BE2C (cell line): ENCODE measurements at regions not wholly inside any gene's neighbourhood (a gene's known extent, or its start where the extent isn't known, plus 50 kb on each side); places are given as distances from the start of the nearest gene placed in this dataset.

ENCODE experiments used
- DNase-seq: peaks from one replicate; pipeline ENCODE4 v3.0.0-alpha.2; 2020
- H3K27me3 ChIP-seq: fragments of 250-450 bp; sonication (Bioruptor Pico); 2 replicates; pipeline ENCODE4 v1.5.1; 2020; ENCODE audit warnings: mild to moderate bottlenecking
- H3K36me3 ChIP-seq: fragments of 250-450 bp; sonication (Bioruptor Pico); 2 replicates; pipeline ENCODE4 v1.5.1; 2020; ENCODE audit warnings: mild to moderate bottlenecking
- H3K4me1 ChIP-seq: fragments of 250-450 bp; sonication (Bioruptor Pico); 2 replicates; pipeline ENCODE4 v1.5.1; 2020
- H3K4me3 ChIP-seq: 2 replicates; pipeline ENCODE4 v1.5.1; 2011; ENCODE audit warnings: low read depth, low read length
- H3K9me3 ChIP-seq: fragments of 250-450 bp; sonication (Bioruptor Pico); 2 replicates; pipeline ENCODE4 v1.5.1; 2020
- CTCF ChIP-seq: IDR thresholded peaks from 2 replicates; pipeline ENCODE4 v1.5.1; 2012; ENCODE audit warnings: mild to moderate bottlenecking, low read depth, low read length

GRCh38 chr3:115324056-115324455 lies 177.0 kb upstream of the ZBTB20 start:
- H3K9me3 ChIP-seq, result no peaks in the 10 kb centered on the region
- no peaks in the 10 kb centered on the region for H3K36me3 ChIP-seq
- no peaks in the 10 kb centered on the region for H3K27me3 ChIP-seq
- DNase-seq, result no peak
- no peak overlapping the region for H3K4me3 ChIP-seq
- no peak for TF ChIP-seq CTCF
- peaks cover 19% of the 10 kb centered on the region for H3K4me1 ChIP-seq

- no peak for DNase-seq
- no peak for TF ChIP-seq CTCF
Measured at GRCh38 chr3:115325539-115325938, 178.5 kb upstream of the ZBTB20 start.

GRCh38 chr3:115330430-115330829 lies 183.3 kb upstream of the ZBTB20 start:
- TF ChIP-seq CTCF, result no peak
- no peak overlapping the region for H3K4me3 ChIP-seq
- H3K4me1 ChIP-seq, result peaks cover 18% of the 10 kb centered on the region
- peak; percentile 33 for DNase-seq
- no peaks in the 10 kb centered on the region for H3K9me3 ChIP-seq
- H3K27me3 ChIP-seq, result no peaks in the 10 kb centered on the region
- H3K36me3 ChIP-seq, result no peaks in the 10 kb centered on the region

More at GRCh38 chr3:115325539-115325938, 178.5 kb upstream of the ZBTB20 start:
- Histone ChIP-seq H3K4me3 (no peak overlapping the region), H3K4me1 (peaks cover 25% of the 10 kb centered on the region), H3K36me3 (no peaks in the 10 kb centered on the region), H3K9me3 (no peaks in the 10 kb centered on the region), H3K27me3 (no peaks in the 10 kb centered on the region)

- Histone ChIP-seq H3K27me3 (no peaks in the 10 kb centered on the region), H3K4me3 (no peak overlapping the region), H3K4me1 (peaks cover 26% of the 10 kb centered on the region), H3K36me3 (no peaks in the 10 kb centered on the region), H3K9me3 (no peaks in the 10 kb centered on the region)
- DNase-seq, result no peak
- TF ChIP-seq CTCF, result no peak
Measured at GRCh38 chr3:115332998-115333397, 185.9 kb upstream of the ZBTB20 start.

GRCh38 chr3:115336836-115337235 lies 189.7 kb upstream of the ZBTB20 start:
- no peaks in the 10 kb centered on the region for H3K27me3 ChIP-seq
- no peaks in the 10 kb centered on the region for H3K36me3 ChIP-seq
- no peak for TF ChIP-seq CTCF
- no peaks in the 10 kb centered on the region for H3K9me3 ChIP-seq
- no peak overlapping the region for H3K4me3 ChIP-seq
- no peak for DNase-seq
- peaks cover 40% of the 10 kb centered on the region for H3K4me1 ChIP-seq

GRCh38 chr3:115340586-115340985 lies 193.5 kb upstream of the ZBTB20 start:
- TF ChIP-seq CTCF, result no peak
- DNase-seq, result no peak
- H3K9me3 ChIP-seq, result no peaks in the 10 kb centered on the region
- peaks cover 40% of the 10 kb centered on the region for H3K4me1 ChIP-seq
- H3K4me3 ChIP-seq, result no peak overlapping the region
- H3K27me3 ChIP-seq, result no peaks in the 10 kb centered on the region
- no peaks in the 10 kb centered on the region for H3K36me3 ChIP-seq
